ENCODE measurements at regions not wholly inside any gene's neighbourhood (a gene's known extent, or its start where the extent isn't known, plus 50 kb on each side); places are given as distances from the start of the nearest gene placed in this dataset.

DNA sequence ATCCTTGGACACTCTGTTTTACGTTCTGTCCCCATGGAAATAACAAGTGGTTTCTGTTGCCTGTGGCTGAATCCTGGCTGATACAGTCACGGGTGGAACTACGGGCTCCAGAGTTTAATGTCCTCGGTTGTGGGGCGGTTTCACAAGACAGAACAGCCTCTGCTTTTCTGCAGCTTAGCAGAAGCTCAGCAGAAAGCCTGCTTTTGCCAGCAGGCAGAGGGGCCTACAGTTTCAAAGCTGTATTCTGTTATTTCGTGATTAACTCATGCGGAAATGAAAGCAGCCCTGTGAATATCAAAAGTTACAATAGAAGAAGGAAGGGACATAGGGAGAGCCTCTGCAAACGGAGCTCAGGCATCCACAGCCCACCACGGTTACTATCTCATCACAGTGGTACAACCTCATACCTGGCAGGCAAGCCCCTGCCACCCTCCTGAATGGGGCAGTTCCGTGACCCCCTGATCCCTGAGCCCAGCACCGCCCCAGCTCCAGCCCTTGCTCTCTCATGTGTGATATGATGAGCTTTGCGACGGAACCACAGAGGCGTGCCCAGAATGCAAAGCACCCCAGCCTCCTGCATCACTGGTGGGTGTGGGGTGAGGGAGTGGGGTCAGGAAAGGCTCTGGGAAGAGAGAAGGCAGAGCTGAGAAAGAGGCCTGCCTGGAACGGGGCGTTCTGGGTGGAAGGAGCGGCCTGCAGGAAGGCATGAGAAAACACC, 360.6 kb downstream of the BRD1 start:
- no peak for TF ChIP-seq CTCF (IDR thresholded peaks at IDR 0.05; ENCODE audit: insufficient read depth, missing control alignments)
- FAIRE-seq (no peak), DNase-seq (ENCODE audit: insufficient read length, low spot score) (no peak)

DNA sequence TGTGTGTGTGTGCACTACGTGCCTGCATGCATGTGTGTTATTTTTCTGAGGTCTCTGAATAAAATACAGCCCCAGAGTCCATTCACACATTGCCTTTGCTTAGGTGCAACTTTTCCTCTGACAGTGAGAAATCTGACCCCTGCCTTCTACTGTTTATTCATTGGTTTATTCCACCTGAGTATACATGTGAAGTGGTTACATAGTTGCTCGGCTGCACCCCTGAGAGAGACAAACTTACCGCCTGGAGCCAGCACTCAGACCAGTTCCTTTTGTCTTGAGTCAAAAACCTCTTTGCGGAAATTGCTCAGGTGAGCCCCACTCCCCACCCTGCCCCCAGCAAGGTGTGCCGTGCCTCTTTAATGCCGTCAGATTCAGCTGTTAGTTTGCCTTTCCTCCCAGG, 363.6 kb downstream of the BRD1 start:
- DNase-seq (ENCODE audit: insufficient read length, low spot score) (no peak), FAIRE-seq (no peak)
- TF ChIP-seq CTCF (IDR thresholded peaks at IDR 0.05; ENCODE audit: insufficient read depth, missing control alignments) = no peak

DNA sequence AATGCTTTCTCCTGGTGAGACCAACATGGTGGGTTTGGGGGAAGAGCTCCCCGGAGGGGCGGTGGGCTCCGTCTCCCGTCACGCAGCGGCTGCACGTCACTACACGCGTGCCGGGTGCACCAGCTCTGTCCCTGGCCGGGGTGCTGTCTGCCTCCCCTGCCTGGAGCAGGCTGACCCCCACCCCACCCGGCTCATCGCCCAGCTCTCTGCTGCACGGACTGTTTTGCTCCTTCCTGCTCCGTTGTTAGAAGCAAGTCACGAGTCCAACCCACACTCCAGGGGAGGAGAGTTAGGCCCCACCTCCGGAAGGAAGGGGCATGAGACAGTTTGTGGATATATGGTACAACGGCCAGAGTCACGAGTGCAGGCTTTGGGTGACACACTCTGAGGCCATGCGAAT, 364.9 kb downstream of the BRD1 start:
- no peak for TF ChIP-seq CTCF (IDR thresholded peaks at IDR 0.05; ENCODE audit: insufficient read depth, missing control alignments)
- DNase-seq (ENCODE audit: insufficient read length, low spot score) (no peak), FAIRE-seq (no peak)

DNA sequence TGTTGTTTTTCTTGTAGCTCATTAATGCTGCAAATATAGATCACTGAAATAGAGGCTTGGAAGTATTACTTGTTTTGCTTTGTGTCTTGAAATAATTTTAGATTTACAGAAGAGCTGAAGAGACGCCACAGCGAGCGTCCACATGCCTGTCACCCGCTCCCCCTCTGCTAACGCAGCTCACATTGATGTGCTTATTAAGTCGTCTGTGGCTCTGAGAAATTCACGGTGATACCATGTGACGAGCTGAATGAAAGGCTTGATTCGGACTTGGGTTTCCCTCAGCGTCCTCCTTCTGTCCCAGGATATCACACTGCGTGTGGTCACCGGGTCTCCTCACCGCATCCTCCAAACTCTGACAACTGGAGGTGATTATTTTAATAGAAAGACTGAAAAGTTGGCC, 365.4 kb downstream of the BRD1 start:
- no peak for TF ChIP-seq CTCF (IDR thresholded peaks at IDR 0.05; ENCODE audit: insufficient read depth, missing control alignments)
- DNase-seq (ENCODE audit: insufficient read length, low spot score) (no peak), FAIRE-seq (no peak)

- no peak for TF ChIP-seq CTCF (IDR thresholded peaks at IDR 0.05; ENCODE audit: insufficient read depth, missing control alignments)
- DNase-seq (ENCODE audit: insufficient read length, low spot score) (no peak), FAIRE-seq (no peak)
These were observed 366.0 kb downstream of the BRD1 start for GRCh38 chr22:49461674-49462073.

DNA sequence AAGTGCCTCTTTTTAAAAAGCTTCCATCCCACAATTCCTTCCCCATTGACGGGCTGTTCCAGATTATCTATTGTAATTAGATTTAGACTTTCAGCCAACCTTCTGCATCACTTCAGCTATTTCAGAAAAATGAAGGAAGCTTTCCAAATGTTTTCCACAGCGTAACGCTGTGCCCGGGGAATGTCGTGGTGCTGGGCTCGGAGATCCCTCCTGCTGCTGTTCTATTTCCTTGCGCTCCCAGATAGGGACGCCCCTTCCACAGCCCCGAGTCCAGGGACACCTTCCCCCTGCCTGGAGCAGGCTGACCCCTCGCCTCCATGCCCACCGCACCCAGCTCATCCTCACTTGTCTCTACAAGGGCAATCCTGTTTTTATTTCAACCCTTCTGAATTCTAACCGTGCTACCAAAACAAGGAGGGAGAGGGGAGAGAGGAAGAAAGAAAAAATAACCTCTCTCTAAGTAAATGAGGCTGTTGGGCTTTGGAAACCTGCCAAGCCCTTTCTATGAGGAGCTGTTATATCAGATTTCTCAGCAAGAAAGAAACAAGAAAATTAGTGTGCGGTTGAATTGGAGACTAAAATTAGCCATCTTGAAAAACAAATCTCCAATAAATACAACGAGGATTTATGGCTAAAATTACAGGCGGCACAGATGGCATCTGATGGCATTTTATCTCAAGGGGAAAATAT, 366.9 kb downstream of the BRD1 start:
- DNase-seq (ENCODE audit: insufficient read length, low spot score) = no peak
- TF ChIP-seq CTCF (IDR thresholded peaks at IDR 0.05; ENCODE audit: insufficient read depth, missing control alignments) = no peak
- FAIRE-seq = no peak

GRCh38 chr22:49460091-49460490, 367.6 kb downstream of the BRD1 start:
- no peak for TF ChIP-seq CTCF (IDR thresholded peaks at IDR 0.05; ENCODE audit: insufficient read depth, missing control alignments)
- DNase-seq (ENCODE audit: insufficient read length, low spot score) (no peak), FAIRE-seq (no peak)

Data from D721Med (cell line).